HCT116 (cell line): ENCODE measurements at regions not wholly inside any gene's neighbourhood (a gene's known extent, or its start where the extent isn't known, plus 50 kb on each side); places are given as distances from the start of the nearest gene placed in this dataset.

Source experiments
- CEBPB ChIP-seq: IDR thresholded peaks from 2 replicates; pipeline ENCODE4 v1.6.1; 2012; ENCODE audit warnings: low read depth
- CTCF ChIP-seq, 3 experiments: fragments of 200-600 bp in 1 of 3; sonication (generic) in 1 of 3; IDR thresholded peaks in 2 of 3; conservative IDR thresholded peaks in 1 of 3; 2 replicates each; pipeline ENCODE4 v1.5.1; 2012 to 2017; ENCODE audit warnings: low read depth in 2 of 3, low read length in 2 of 3, antibody characterized with exemption in 1 of 3, borderline replicate concordance in 1 of 3, control low read depth in 1 of 3, mild to moderate bottlenecking in 1 of 3, mixed read lengths in 1 of 3, mixed run types in 1 of 3, moderate library complexity in 1 of 3; ENCODE audit not compliant: insufficient read depth in 1 of 3
- ELF1 ChIP-seq: IDR thresholded peaks from 2 replicates; pipeline ENCODE4 v1.6.1; 2012; ENCODE audit warnings: low read depth, borderline replicate concordance
- EZH2 ChIP-seq: fragments of 200-600 bp; sonication (generic); IDR thresholded peaks from 2 replicates; pipeline ENCODE4 v1.6.1; 2017; ENCODE audit warnings: antibody characterized with exemption, mixed run types
- EZH2phosphoT487 ChIP-seq: fragments of 200-600 bp; IDR thresholded peaks from 2 replicates; pipeline ENCODE4 v1.6.1; 2018; ENCODE audit warnings: antibody characterized with exemption, borderline replicate concordance
- MAX ChIP-seq: IDR thresholded peaks from 2 replicates; pipeline ENCODE4 v1.6.1; 2012
- POLR2A ChIP-seq: IDR thresholded peaks from 2 replicates; pipeline ENCODE4 v1.7.0; 2011; ENCODE audit warnings: borderline replicate concordance; ENCODE audit not compliant: insufficient read depth, insufficient read length; ENCODE audit errors: extremely low read depth
- POLR2AphosphoS5 ChIP-seq: IDR thresholded peaks from 2 replicates; pipeline ENCODE4 v1.6.1; 2011; ENCODE audit warnings: mild to moderate bottlenecking, low read depth, low read length, moderate library complexity
- REST ChIP-seq: IDR thresholded peaks from 2 replicates; pipeline ENCODE4 v1.6.1; 2012; ENCODE audit warnings: low read depth
- SRF ChIP-seq: IDR thresholded peaks from 2 replicates; pipeline ENCODE4 v1.6.1; 2012; ENCODE audit warnings: low read depth
- ZBTB33 ChIP-seq: IDR thresholded peaks from 2 replicates; pipeline ENCODE4 v1.6.1; 2011; ENCODE audit warnings: mild to moderate bottlenecking, low read length, moderate library complexity; ENCODE audit not compliant: insufficient replicate concordance; ENCODE audit errors: extremely low read depth
- ZFX ChIP-seq: fragments of 450-650 bp; IDR thresholded peaks from 2 replicates; pipeline ENCODE4 v1.6.1; 2017

GRCh38 chr20:60331688-60332300, 373.6 kb downstream of the CDH26 start:
- TF ChIP-seq REST (no peak), EZH2phosphoT487 (no peak), ELF1 (no peak), POLR2A (no peak), ZBTB33 (no peak), CTCF (IDR thresholded peaks at IDR 0.05 in 2 of 3, conservative IDR thresholded peaks at IDR 0.05 in 1 of 3; ENCODE audit: borderline replicate concordance in 1 of 3, insufficient read depth in 1 of 3, low read depth in 2 of 3, low read length in 2 of 3) (no peak), MAX (no peak), EZH2 (no peak), CEBPB (no peak), ZFX (no peak), POLR2AphosphoS5 (no peak), SRF (no peak)
